ENCODE measurements at regions not wholly inside any gene's neighbourhood (a gene's known extent, or its start where the extent isn't known, plus 50 kb on each side); places are given as distances from the start of the nearest gene placed in this dataset.

DNA sequence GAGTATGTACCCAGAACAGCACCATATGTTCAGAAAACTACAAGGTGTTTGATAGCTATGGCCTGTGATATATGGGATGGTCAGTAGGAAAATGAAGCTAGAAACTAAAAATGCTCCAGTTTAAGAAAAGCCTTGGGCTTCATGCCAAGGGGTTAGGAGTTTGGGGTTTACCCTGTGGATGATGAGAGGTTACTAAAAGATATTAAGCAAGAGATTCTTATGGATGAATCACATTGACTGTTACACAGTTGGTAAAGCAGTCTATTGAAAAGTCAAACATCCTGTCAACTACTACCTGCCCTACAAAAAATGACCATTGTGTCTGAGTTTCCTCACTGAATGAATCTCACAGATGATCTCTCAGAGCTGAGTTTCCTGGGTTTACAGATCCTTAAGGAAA lies 166.2 kb upstream of the INHBA start:
- no peaks in the 10 kb centered on the region for H3K36me3 ChIP-seq (replicated peaks in 1 of 2)
- H3K27me3 ChIP-seq, result no peaks in the 10 kb centered on the region
- no peak for TF ChIP-seq POLR2A (IDR thresholded peaks at IDR 0.05)
- TF ChIP-seq, protein P1, sequence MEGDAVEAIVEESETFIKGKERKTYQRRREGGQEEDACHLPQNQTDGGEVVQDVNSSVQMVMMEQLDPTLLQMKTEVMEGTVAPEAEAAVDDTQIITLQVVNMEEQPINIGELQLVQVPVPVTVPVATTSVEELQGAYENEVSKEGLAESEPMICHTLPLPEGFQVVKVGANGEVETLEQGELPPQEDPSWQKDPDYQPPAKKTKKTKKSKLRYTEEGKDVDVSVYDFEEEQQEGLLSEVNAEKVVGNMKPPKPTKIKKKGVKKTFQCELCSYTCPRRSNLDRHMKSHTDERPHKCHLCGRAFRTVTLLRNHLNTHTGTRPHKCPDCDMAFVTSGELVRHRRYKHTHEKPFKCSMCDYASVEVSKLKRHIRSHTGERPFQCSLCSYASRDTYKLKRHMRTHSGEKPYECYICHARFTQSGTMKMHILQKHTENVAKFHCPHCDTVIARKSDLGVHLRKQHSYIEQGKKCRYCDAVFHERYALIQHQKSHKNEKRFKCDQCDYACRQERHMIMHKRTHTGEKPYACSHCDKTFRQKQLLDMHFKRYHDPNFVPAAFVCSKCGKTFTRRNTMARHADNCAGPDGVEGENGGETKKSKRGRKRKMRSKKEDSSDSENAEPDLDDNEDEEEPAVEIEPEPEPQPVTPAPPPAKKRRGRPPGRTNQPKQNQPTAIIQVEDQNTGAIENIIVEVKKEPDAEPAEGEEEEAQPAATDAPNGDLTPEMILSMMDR (IDR thresholded peaks at IDR 0.05), result no peak
- H3K4me1 ChIP-seq (replicated peaks in 1 of 2), result no peaks in the 10 kb centered on the region
- no peak overlapping the region for H3K27ac ChIP-seq
- DNase-seq, result no peak
- H3K9me3 ChIP-seq (replicated peaks in 1 of 3), result no peaks in the 10 kb centered on the region
- H3K4me3 ChIP-seq, result no peak overlapping the region
- intact Hi-C loops (cut with DNase I), result no loop called here

DNA sequence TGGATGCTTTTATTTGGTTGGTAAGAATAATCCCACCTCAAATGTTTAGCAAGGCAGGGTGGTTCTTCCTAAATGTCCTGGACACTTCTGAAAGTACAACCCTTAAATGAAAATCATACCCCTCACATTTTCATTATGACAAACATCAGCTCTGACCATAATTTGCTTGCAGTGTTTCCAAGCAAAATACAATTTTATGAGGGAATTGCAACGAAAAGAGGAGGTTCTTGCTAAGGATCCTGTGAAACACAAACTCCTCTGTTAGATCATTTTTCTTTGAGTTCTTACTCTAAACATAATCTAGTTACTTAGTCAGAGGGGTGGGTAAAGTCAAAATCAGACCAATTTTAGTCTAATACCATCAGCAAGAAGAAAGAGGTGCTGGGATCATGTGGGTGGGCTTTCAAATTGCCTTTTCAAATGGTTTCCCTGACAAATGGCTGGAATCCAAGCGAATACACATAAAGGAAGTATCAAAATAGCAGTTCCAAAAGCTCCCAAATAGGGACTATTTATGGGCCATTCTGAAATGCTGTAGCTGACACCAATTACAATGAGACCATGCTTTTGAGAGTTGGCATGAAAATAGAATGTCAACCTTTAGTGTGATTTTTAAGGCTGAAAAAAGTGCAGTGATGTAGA lies 164.9 kb upstream of the INHBA start:
- no peak for DNase-seq
- TF ChIP-seq, protein P1 (IDR thresholded peaks at IDR 0.05), result no peak
- TF ChIP-seq POLR2A (IDR thresholded peaks at IDR 0.05), result no peak
- H3K4me3 ChIP-seq, result no peak overlapping the region
- H3K4me1 ChIP-seq (replicated peaks in 1 of 2), result no peaks in the 10 kb centered on the region
- H3K27ac ChIP-seq, result no peak overlapping the region
- WGBS, 4 donors, result 38 to 64% (median 55%) methylated on average over 2 of the region's 2 CpGs
- no peaks in the 10 kb centered on the region for H3K27me3 ChIP-seq
- intact Hi-C loops (cut with DNase I), result no loop called here
- no peaks in the 10 kb centered on the region for H3K36me3 ChIP-seq (replicated peaks in 1 of 2)
- H3K9me3 ChIP-seq (replicated peaks in 1 of 3), result no peaks in the 10 kb centered on the region

DNA sequence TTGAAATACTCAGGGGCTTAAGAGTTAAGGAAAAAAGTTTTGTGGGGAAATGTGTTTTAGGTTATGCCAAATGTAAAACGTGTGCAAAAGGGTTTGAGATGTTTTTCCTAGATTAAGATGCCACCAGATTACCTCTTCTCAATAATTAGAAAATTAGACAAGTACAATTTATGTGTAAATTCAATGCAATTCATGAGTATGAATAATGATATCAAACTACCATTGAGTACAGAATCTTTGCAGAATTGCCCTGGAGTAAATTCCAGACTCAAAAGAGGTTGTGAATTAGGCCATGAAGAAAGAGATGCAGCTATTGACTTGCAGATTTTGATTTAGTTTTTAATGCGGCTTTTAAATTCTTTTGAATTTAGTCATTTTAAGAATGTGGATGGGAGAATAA lies 159.4 kb upstream of the INHBA start:
- WGBS, 4 donors, result 63 to 71% (median 68%) methylated on average over 2 of the region's 2 CpGs
- Histone ChIP-seq H3K9me3 (replicated peaks in 1 of 3) (no peaks in the 10 kb centered on the region), H3K4me1 (replicated peaks in 1 of 2) (no peaks in the 10 kb centered on the region), H3K4me3 (no peak overlapping the region), H3K27ac (no peak overlapping the region), H3K36me3 (replicated peaks in 1 of 2) (no peaks in the 10 kb centered on the region), H3K27me3 (no peaks in the 10 kb centered on the region)
- no peak for DNase-seq
- intact Hi-C loops (cut with DNase I), result no loop called here
- TF ChIP-seq, protein P1 (IDR thresholded peaks at IDR 0.05), result no peak
- TF ChIP-seq POLR2A (IDR thresholded peaks at IDR 0.05), result no peak

DNA sequence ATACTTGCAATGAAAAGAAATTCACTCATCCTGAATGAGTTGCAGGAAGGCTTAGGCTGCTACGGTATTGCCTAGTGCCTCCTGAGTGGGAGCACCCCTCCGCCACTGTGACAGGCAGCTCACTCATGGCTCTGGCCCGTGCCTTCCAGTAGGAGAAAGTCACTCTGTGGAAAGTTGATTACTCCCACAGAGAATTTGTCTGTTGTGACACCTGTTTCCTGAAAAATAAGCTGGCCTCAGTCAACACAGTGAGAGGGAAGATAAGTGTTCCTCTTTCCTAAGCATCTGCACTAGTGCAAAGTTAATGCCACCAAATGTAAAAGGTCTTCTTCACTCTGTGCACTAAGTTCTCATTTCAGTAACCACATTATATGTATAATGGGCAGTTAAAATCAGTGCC lies 158.8 kb upstream of the INHBA start:
- Histone ChIP-seq H3K27ac (no peak overlapping the region), H3K36me3 (replicated peaks in 1 of 2) (no peaks in the 10 kb centered on the region), H3K9me3 (replicated peaks in 1 of 3) (no peaks in the 10 kb centered on the region), H3K27me3 (no peaks in the 10 kb centered on the region), H3K4me3 (no peak overlapping the region), H3K4me1 (replicated peaks in 1 of 2) (no peaks in the 10 kb centered on the region)
- TF ChIP-seq, protein P1 (IDR thresholded peaks at IDR 0.05), result no peak
- no peak for TF ChIP-seq POLR2A (IDR thresholded peaks at IDR 0.05)
- intact Hi-C loops (cut with DNase I), result no loop called here
- 56 to 73% (median 63%) methylated on average over 3 of the region's 3 CpGs for WGBS, 4 donors
- no peak for DNase-seq
